Fibroblast of the aortic adventitia (primary cell): ENCODE measurements at regions not wholly inside any gene's neighbourhood (a gene's known extent, or its start where the extent isn't known, plus 50 kb on each side); places are given as distances from the start of the nearest gene placed in this dataset.
"Not testable (repeated sequence)": the region's sequence is repeated elsewhere in the genome, so short reads cannot be mapped to it uniquely, and the experiment has no call there.

Experiments
- DNase-seq: peaks from one replicate; pipeline ENCODE4 v3.0.0-alpha.2; 2010; ENCODE audit warnings: low read depth
- H3K4me3 ChIP-seq: 2 replicates; pipeline ENCODE4 v1.5.1; 2011; ENCODE audit warnings: low read depth, mild to moderate bottlenecking, control low read depth, low read length, moderate library complexity
- CTCF ChIP-seq: IDR thresholded peaks from 2 replicates; pipeline ENCODE4 v1.5.1; 2011; ENCODE audit warnings: mild to moderate bottlenecking, low read length, control low read depth, inconsistent platforms; ENCODE audit not compliant: insufficient read depth

DNA sequence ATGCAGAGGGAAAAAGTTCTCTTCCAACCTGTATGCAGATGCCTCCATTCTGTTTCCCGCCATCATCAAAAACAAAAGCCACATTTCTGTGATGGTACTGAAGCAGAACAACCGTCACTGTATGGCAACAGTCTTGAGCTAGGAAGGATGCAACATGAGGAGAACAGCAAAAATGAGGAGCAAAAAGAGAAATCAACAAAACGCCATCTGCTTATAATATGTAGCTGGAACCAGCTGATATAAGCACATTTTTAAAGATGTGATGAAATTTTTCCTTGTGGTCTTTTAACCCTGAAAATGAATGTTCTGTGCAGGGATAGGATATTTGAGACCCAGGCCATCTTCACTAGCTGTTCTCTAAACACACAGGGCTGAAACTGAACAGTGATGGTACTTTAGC lies 287.0 kb downstream of the ZIC4 start:
- H3K4me3 ChIP-seq = no peak overlapping the region
- DNase-seq = no peak

GRCh38 chr3:147118611-147119010 lies 287.7 kb downstream of the ZIC4 start:
- no peak for TF ChIP-seq CTCF

More for the DNA sequence above, 287.0 kb downstream of the ZIC4 start:
- TF ChIP-seq CTCF = no peak

GRCh38 chr3:147117631-147118030 lies 288.7 kb downstream of the ZIC4 start:
- DNase-seq = no peak
- H3K4me3 ChIP-seq = no peak overlapping the region
- no peak for TF ChIP-seq CTCF

More at GRCh38 chr3:147118611-147119010, 287.7 kb downstream of the ZIC4 start:
- H3K4me3 ChIP-seq = no peak overlapping the region
- DNase-seq = no peak

- peak; percentile 94 for DNase-seq
- H3K4me3 ChIP-seq = no peak overlapping the region
- TF ChIP-seq CTCF = no peak
Measured at GRCh38 chr3:147113293-147114044, 292.9 kb downstream of the ZIC4 start.

- peak; percentile 15 for DNase-seq
- no peak for TF ChIP-seq CTCF
- H3K4me3 ChIP-seq = no peak overlapping the region
Measured at GRCh38 chr3:147099076-147099475, 307.3 kb downstream of the ZIC4 start.

DNA sequence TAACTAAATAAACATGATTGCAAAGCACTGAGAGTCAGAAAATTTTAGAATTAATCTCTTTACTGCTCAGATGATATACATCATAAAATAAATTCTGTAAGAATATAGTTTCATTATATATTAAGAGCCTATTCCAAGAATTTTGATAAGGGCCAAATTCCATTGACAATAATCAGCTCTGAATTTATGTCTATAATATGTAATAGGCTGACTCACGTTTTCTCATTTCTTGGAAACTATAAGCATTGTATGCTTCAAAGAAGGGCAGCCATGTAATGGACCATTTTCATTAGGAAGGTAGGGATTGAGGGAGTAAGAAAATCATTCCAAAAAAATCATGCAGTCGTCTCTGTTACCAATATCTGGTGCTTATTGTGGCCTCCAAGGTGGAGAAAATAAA lies 315.9 kb downstream of the ZIC4 start:
- no peak overlapping the region for H3K4me3 ChIP-seq
- TF ChIP-seq CTCF = no peak
- peak; percentile 37 for DNase-seq

- no peak for TF ChIP-seq CTCF
- H3K4me3 ChIP-seq = no peak overlapping the region
- DNase-seq = no peak
Measured at GRCh38 chr3:147089286-147089685, 317.1 kb downstream of the ZIC4 start.

DNA sequence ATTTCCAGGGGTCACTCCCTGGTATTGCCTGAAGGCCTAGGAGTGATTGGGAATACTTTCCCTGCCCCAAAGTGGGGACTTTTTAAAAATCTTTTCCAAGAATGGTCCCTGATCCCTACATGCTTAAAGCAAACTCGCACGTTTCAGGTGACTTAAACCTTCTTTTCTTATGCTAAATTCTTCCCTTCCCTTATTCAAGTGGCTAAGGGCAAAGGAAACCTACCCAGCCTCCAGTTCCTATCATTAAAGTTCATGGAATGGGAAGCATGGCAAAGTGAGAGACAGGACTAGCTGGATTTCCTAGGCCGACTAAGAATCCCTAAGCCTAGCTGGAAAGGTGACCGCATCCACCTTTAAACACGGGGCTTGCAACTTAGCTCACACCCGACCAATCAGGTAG lies 346.8 kb downstream of the ZIC4 start:
- DNase-seq, H3K4me3 ChIP-seq: not testable (repeated sequence)
